ENCODE measurements at regions not wholly inside any gene's neighbourhood (a gene's known extent, or its start where the extent isn't known, plus 50 kb on each side); places are given as distances from the start of the nearest gene placed in this dataset.

GRCh38 chr13:103772576-103772975, 706.4 kb upstream of the SLC10A2 start:
- DNase-seq: no peak

- no peak for DNase-seq
Measured at GRCh38 chr13:103762523-103762922, 696.3 kb upstream of the SLC10A2 start.

GRCh38 chr13:103759361-103759760, 693.1 kb upstream of the SLC10A2 start:
- DNase-seq: no peak

- no peak for DNase-seq
Measured at GRCh38 chr13:103758222-103758621, 692.0 kb upstream of the SLC10A2 start.

- no peak for DNase-seq
Measured at GRCh38 chr13:103757361-103757760, 691.1 kb upstream of the SLC10A2 start.

- no peak for DNase-seq
Measured at GRCh38 chr13:103754783-103755182, 688.6 kb upstream of the SLC10A2 start.

GRCh38 chr13:103734837-103735236, 668.6 kb upstream of the SLC10A2 start:
- DNase-seq: no peak

- DNase-seq: no peak
Measured at GRCh38 chr13:103731959-103732358, 665.7 kb upstream of the SLC10A2 start.

GRCh38 chr13:103730407-103730806, 664.2 kb upstream of the SLC10A2 start:
- DNase-seq: no peak

GRCh38 chr13:103726808-103727207, 660.6 kb upstream of the SLC10A2 start:
- DNase-seq: no peak

- DNase-seq: no peak
Measured at GRCh38 chr13:103716718-103717117, 650.5 kb upstream of the SLC10A2 start.

- DNase-seq: no peak
Measured at GRCh38 chr13:103715335-103715734, 649.1 kb upstream of the SLC10A2 start.

GRCh38 chr13:103703246-103703645, 637.0 kb upstream of the SLC10A2 start:
- DNase-seq: no peak

GRCh38 chr13:103698000-103698399, 631.8 kb upstream of the SLC10A2 start:
- no peak for DNase-seq

- no peak for DNase-seq
Measured at GRCh38 chr13:103695320-103695719, 629.1 kb upstream of the SLC10A2 start.

- DNase-seq: no peak
Measured at GRCh38 chr13:103694471-103694870, 628.3 kb upstream of the SLC10A2 start.

GRCh38 chr13:103694033-103694432, 627.8 kb upstream of the SLC10A2 start:
- DNase-seq: no peak

GRCh38 chr13:103692442-103692841, 626.2 kb upstream of the SLC10A2 start:
- DNase-seq: no peak

GRCh38 chr13:103676329-103676728, 610.1 kb upstream of the SLC10A2 start:
- DNase-seq: no peak

- DNase-seq: no peak
Measured at GRCh38 chr13:103671547-103671946, 605.3 kb upstream of the SLC10A2 start.

GRCh38 chr13:103663996-103664395, 597.8 kb upstream of the SLC10A2 start:
- DNase-seq: no peak

- no peak for DNase-seq
Measured at GRCh38 chr13:103656311-103656710, 590.1 kb upstream of the SLC10A2 start.

GRCh38 chr13:103640606-103641005, 574.4 kb upstream of the SLC10A2 start:
- DNase-seq: no peak

GRCh38 chr13:103639326-103639725, 573.1 kb upstream of the SLC10A2 start:
- DNase-seq: no peak

- no peak for DNase-seq
Measured at GRCh38 chr13:103638706-103639105, 572.5 kb upstream of the SLC10A2 start.

GRCh38 chr13:103634066-103634465, 567.8 kb upstream of the SLC10A2 start:
- DNase-seq: no peak
